HG03159 (cell line): ENCODE measurements at regions not wholly inside any gene's neighbourhood (a gene's known extent, or its start where the extent isn't known, plus 50 kb on each side); places are given as distances from the start of the nearest gene placed in this dataset.

ENCODE experiments used
- ATAC-seq: cut with Tn5 transposase; IDR thresholded peaks from one replicate; pipeline ENCODE4 v1.9.1; 2021; ENCODE audit warnings: mild to moderate bottlenecking, moderate library complexity; ENCODE audit not compliant: unreplicated experiment

- no peak for ATAC-seq
Measured at GRCh38 chr17:72439893-72440502, 319.2 kb downstream of the SOX9 start.

DNA sequence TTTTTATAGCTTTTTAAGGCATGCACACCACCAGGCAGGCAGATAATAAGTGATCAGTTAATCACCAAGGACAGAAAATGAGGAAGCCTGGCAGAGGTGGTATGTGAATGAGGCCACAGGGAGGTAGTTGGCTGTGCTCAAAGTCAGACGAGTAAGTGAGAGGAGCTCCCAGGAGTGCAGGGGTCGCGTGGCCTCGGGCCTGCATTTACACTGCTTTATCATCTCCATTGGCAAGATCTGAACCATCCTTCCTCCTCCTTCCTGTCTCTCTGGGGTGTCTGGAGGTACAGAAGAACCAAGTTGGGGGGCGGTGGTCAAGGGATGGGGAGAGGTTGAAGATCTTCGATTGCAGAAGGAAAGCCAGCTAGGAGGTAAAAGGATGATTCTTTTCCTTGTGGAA, 320.1 kb downstream of the SOX9 start:
- no peak for ATAC-seq

DNA sequence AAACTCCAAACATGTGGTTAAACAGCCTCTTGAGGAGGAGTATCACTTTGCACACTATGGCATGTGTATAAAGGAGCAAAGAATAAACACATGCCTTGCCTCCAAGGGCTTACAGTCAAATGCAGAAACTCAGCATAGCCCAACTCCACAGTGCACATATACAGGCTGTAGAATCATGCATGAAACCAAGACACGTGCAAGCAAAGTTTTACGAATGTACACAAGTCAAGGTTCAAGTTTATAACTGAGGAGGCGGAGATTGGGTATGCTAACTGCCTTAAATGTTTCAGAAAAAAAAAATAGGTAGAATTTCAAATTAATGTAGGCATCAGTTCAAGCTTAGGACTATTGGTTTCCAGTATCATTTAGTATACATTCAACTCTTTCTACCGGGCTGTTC, 321.1 kb downstream of the SOX9 start:
- no peak for ATAC-seq

GRCh38 chr17:72444517-72445054, 323.8 kb downstream of the SOX9 start:
- ATAC-seq = no peak

DNA sequence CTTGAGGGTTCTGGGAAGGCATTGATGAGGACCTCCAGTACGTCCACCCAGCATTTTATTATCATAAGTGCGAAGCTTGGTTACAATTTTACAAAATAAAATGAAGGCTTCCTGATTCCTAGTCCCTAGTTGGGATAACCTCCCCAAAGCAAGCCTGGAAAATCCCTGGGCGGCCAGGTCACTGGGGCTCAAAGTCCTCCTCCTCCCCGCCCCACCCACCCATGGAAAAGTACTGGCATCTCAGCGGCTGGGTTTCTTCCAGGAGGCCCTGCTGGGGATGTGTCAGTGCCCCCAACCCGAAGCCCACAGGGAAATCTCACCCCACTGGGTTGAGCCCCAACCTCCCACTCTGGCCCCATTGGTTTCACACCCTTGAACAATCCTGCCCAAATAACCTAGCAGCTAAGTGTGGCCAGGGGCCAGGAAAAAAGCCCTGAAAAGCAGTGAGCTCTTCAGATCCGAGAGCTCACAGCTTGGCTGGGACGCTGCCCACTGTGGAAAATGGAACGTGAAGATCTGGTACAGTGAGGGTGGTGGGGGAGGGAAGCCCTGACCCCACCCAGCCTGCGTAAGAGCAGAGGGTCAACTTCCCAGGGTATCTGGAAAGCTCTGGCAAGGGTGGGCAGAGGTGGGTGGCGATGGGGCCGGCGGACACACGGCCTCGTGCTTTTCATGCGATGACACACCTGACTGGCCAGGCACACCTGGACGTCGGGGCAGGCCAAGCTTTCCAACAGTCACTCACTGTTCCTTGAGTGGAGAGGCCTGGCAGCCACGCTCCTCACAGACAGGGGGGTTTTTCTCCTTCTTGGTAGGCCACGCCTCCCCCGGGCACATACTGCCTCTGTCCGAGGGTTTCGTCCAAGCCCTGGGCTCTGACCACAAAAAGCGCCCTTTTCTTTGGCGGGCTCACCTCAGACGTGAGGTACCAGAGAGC, 324.5 kb downstream of the SOX9 start:
- no peak for ATAC-seq

GRCh38 chr17:72446118-72446517, 325.3 kb downstream of the SOX9 start:
- no peak for ATAC-seq

DNA sequence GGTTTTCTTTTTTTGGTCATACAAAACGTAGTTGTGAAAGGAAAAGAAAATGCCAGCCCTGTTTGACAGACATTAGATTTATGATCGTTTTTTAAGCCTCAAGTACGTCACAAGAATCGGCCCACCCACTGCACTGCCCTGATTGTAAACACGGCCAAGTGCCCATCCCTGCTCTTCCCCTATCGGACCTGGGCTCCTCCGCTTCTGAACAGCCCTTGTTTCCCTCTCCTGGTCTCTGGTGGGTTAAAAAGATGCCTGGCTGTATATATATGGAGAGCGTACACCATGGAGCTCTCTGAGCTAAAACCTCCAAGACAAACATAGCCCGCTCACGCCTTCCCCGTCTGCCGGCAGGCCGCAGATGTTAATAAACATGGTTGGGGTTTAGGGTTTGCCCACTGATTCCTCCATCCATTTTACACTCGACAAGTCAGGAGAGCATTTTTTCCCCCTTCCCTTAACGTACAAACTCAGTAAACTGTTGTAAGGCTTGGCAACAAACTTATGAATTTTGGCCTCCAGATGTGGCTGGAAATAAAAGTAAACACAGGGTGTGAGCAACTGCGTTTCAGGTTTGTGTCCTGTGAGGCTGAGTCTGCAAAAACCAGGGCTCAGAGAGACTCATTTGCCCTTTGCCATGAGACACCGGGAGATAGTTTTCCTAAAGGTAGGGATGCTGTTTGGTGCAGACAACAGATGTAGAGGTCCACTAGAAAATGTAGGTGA, 325.9 kb downstream of the SOX9 start:
- ATAC-seq = no peak

DNA sequence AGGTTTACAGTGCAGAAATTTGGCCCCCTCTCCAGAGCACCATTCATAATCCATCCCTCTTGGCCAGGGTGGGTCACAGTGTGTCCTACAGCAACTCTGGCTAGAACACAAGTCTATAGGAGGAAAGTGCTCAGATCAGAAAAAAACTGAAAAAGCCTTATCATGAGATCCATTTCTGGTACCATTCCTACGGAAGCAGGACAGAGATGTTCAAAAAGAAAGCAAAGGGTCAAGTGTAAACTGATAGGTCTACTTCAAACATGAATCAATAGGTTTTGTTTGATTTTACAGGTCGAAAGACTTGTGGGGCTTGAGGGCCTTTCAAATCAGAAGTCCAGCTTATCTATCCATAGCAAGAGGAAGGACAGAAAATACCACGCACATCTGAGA, 326.4 kb downstream of the SOX9 start:
- ATAC-seq = no peak

GRCh38 chr17:72448019-72448418, 327.2 kb downstream of the SOX9 start:
- no peak for ATAC-seq

GRCh38 chr17:72452286-72453173, 331.7 kb downstream of the SOX9 start:
- ATAC-seq = no peak

DNA sequence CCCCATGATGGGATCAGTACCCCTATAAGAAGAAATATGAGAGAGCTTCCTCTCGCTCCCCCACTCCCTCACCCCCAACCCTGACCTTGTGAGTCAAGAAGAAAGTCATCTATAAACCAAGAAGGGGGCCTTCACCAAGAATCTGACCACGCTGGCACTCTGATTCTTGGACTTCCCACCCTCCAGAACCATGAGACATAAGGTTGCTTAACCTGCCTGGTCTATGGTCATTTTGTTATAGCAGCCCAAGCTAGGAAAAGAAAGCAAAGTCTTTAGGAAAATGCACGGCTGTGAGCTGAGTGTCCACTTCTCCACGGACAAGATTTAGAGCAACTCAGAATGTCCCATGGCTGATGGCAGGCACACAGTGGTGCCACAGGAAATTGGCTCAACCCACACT, 333.5 kb downstream of the SOX9 start:
- no peak for ATAC-seq

DNA sequence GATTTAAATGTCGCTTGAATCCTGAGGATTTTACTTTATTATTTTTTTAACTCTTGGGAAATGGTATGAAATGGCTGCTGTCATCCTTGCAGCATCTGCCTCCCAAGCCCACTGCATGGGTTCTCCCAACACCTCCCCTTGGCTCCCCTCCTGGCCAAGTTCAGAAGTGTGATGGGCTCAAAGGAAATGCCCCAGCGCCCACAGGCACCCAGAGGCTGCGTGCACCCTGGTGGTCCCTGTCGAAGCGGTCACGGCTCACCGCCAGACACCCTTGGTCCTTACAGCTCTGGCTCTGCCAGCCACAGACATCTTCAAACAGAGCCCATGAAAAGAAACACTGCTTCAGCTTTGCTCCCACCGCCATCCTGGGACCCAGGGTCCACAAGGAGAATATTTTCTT, 334.7 kb downstream of the SOX9 start:
- ATAC-seq = no peak

GRCh38 chr17:72456075-72456474, 335.3 kb downstream of the SOX9 start:
- no peak for ATAC-seq

DNA sequence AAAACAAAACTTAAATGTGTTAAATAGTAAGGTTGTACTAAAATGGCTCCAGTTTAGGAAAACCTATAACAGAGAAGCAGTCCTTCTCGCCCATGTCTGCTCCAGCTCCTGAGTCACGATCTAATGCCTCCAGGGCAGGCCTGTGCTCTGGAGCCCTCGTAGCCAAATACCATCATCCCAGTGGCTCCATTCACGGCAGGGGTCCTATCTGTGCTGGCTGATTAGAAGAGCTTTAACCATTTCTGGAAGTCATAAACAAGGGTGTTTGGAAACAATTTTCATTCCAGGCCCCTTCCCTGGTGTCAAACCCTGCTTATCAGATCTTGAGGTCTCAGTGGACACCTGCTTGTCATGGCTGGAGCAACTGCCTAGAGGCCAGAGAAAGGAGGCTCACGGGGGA, 336.9 kb downstream of the SOX9 start:
- no peak for ATAC-seq

- ATAC-seq = no peak
Measured at GRCh38 chr17:72458301-72458700, 337.5 kb downstream of the SOX9 start.

DNA sequence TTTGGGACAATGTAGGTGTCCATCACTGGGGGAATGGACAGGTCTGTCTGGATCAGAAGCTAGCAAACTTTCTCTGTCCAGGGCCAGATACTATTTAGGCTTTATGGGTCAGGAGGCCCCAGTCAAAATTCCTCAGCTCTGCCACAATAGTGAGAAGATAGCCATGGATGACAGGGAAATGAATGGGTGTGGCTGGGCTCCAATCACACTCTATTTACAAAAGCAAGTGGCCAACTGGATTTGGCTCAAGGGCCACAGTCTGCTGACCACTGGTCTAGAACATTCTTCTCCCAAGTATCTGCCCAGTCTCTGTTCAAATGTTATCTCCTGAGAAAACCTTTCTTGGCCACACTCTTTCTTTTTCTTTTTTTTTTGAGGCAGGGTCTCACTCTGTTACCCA, 339.9 kb downstream of the SOX9 start:
- no peak for ATAC-seq

GRCh38 chr17:72461757-72462156, 340.9 kb downstream of the SOX9 start:
- no peak for ATAC-seq

DNA sequence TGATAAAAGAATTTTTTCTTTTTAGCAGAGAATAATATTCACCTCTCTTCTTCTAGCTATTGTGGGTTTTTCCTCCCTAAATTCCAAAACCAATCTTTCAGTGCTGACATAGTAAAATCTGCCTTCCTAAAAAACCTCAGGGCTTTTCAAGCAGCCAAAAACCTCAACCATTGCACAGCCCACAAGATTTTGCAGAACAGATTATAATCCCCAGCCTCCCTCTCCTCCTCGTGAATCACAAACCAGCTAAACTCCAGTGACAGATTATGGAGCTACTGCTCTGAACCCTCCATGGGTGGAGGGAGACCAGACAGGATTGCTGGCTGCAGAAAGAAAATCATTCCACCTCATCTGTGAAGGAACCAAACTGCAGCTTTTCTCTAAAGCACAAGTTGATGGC, 341.6 kb downstream of the SOX9 start:
- ATAC-seq = no peak

DNA sequence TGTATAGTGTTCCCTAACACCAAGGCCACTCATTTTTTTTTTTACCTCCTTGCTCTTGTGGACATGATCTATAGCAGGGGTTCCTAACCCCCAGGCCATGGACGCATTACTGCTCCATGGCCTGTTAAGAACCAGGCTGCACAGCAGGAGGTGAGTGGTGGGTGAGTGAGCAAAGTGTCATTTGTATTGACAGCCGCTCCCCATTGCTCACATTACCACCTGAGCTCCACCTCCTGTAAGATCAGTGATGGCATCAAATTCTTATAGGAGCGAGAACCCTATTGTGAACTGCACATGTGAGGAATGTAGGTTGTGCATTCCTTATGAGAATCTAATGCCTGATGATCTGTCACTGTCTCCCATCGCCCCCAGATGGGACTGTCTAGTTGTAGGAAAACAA, 342.0 kb downstream of the SOX9 start:
- no peak for ATAC-seq

DNA sequence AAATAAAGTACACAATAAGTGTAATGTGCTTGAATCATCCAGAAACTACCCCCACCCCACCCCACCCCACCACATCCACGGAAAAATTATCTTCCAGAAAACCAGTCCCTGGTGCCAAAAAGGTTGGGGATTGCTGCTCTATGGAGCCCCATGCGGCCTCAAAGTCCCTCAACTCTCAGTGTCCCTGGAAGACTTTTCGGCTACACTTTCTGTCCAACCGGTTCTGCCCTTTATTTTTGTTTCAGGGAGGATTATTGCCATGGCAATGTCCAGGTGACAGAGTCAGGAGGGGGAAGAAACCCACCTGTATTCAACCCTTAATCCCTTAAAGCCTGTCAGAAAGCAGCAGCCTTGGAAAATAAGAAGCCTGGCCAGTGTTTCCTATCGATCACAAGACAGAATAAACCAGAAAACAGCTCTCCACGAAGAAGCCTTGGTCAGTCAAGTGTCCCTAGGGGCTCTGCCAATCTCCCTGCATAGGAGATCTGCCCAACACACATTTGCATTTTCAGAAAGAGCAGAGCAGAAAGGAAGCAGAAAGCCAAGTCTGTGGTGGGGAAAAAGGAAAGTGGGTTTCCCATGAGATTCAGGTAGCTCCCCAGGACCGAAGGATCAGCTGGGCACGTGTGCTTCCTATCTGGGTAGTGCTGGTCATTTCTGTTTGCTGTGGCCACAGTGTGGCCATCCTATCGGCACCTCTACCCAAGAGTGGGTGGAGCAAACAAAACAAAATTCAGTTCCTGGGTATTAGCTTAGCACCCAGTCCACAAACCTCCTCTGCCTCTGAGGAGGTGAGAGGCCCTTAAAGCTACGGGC, 342.7 kb downstream of the SOX9 start:
- no peak for ATAC-seq
